HUES64 (cell line): ENCODE measurements at regions not wholly inside any gene's neighbourhood (a gene's known extent, or its start where the extent isn't known, plus 50 kb on each side); places are given as distances from the start of the nearest gene placed in this dataset.

Experiments
- H3K27ac ChIP-seq: 2 replicates; pipeline ENCODE4 v1.7.0; 2013; ENCODE audit warnings: low read depth, low read length, inconsistent platforms
- H3K27me3 ChIP-seq: 2 replicates; pipeline ENCODE4 v1.6.1; 2013; ENCODE audit warnings: mild to moderate bottlenecking, low read length; ENCODE audit not compliant: insufficient read depth
- H3K36me3 ChIP-seq: 2 replicates; pipeline ENCODE4 v1.6.1; 2013; ENCODE audit warnings: mild to moderate bottlenecking, low read length; ENCODE audit not compliant: insufficient read depth
- H3K4me1 ChIP-seq: 2 replicates; pipeline ENCODE4 v1.6.1; 2013; ENCODE audit warnings: mild to moderate bottlenecking, low read length, moderate library complexity; ENCODE audit not compliant: insufficient read depth
- H3K4me3 ChIP-seq: 2 replicates; pipeline ENCODE4 v1.5.1; 2013; ENCODE audit warnings: mild to moderate bottlenecking, low read length, moderate library complexity
- H3K9ac ChIP-seq: 2 replicates; pipeline ENCODE4 v1.6.1; 2013; ENCODE audit warnings: mild to moderate bottlenecking, low read depth, low read length
- H3K9me3 ChIP-seq: 2 replicates; pipeline ENCODE4 v1.6.1; 2013; ENCODE audit warnings: low read depth, low read length; ENCODE audit not compliant: insufficient read depth
- WGBS: fragments of 150-250, 120-280 bp; methylation state at CpG from one replicate; pipeline ENCODE4 v1.1.7; 2013; ENCODE audit warnings: missing lambda C conversion rate; 5-methylcytosine and 5-hydroxymethylcytosine counted together

DNA sequence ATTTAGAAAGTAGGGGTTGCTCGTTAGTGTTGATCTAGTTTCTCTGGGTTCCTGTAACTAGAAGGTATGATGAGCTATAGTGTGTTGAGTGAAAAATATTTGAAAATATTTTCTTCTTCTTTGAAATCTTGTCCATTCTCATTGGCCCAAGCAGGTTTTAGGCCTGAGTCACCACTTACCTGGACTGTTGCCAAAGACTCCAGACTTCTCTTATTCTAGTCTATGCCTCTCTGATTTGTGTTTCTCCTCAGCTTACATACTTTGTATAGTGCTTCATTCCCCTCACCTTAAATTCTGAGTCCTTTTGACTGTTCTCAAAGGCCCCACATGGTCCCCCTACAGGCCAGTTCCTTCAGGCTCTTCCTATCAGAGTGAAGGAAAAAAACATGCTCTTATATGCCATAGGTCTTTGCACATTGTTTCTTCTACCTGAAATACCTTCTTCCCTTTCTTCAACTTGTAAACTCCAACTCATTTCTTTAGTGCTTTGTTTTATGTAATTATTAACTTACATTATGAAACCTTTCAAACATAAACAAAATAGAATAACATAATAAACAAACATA is 258.2 kb downstream of the PPP1R2C start:
- Histone ChIP-seq H3K27ac (no peak overlapping the region), H3K27me3 (no peaks in the 10 kb centered on the region), H3K4me1 (no peaks in the 10 kb centered on the region), H3K4me3 (no peak overlapping the region), H3K9ac (no peak overlapping the region), H3K9me3 (no peaks in the 10 kb centered on the region), H3K36me3 (no peaks in the 10 kb centered on the region)
- 89% methylated on average over 1 of the region's 1 CpG for whole genome bisulfite sequencing

DNA sequence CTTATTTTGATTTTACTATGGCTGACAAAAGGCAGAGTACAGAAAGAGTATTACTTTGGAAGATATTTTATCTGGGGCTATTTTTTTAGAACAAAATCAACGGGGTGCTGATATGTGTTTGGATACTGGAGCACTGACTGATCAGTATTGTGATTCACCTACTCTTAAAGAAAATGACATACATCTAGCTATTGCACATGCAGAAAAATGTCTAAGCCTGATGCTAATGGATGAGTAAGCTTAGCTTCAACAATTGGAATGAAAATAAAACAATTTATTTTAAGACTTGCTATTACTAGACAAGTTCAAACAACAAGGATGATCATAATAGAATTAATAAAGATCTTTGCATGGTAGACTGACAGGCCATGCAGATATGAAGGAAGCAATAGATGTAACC is 262.0 kb downstream of the PPP1R2C start:
- Histone ChIP-seq H3K9me3 (no peaks in the 10 kb centered on the region), H3K27ac (no peak overlapping the region), H3K27me3 (no peaks in the 10 kb centered on the region), H3K4me1 (no peaks in the 10 kb centered on the region), H3K9ac (no peak overlapping the region), H3K36me3 (no peaks in the 10 kb centered on the region), H3K4me3 (no peak overlapping the region)
- 100% methylated on average over 1 of the region's 1 CpG for whole genome bisulfite sequencing

DNA sequence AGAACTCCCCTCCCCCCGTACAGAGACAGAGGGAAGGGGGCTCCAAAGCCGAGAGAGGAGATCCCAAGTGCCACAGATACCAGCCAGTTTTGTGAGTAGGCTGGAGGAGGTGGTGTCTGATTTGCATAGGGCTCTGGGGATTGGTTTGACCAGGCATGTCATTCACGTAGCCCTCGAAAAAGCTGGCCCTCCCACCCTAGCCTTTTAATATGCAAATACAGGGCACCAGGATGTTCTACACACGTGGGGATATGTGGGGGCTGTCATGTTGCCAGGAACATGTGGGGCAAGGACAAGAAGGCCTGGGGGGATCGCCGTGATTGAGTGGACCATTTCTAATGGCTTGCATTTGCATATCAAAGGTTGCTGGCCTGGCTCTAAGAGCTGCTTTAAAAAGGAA is 272.9 kb downstream of the PPP1R2C start:
- Histone ChIP-seq H3K27me3 (no peaks in the 10 kb centered on the region), H3K27ac (no peak overlapping the region), H3K4me3 (no peak overlapping the region), H3K9me3 (no peaks in the 10 kb centered on the region), H3K36me3 (no peaks in the 10 kb centered on the region), H3K9ac (no peak overlapping the region), H3K4me1 (no peaks in the 10 kb centered on the region)
- 25% methylated on average over 3 of the region's 7 CpGs for WGBS

DNA sequence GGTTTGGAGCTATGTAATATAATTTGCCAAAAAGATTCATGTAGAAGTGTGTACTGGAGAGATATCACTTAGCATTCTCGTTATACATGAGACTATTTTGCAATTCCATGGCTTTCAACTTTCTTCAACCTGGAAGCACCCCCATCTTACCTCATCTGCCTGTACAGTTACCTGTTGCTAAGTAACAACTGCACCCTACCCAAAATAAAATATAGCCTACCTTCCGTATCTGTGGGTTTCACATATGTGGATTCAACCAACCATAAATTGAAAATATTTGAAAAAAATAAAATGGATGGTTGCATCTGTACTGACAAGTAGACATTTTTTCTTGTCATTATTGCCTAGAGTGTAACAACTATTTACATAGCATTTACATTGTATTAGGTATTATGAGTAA is 278.3 kb downstream of the PPP1R2C start:
- WGBS, result 100% methylated on average over 1 of the region's 2 CpGs
- H3K27me3 ChIP-seq, result no peaks in the 10 kb centered on the region

DNA sequence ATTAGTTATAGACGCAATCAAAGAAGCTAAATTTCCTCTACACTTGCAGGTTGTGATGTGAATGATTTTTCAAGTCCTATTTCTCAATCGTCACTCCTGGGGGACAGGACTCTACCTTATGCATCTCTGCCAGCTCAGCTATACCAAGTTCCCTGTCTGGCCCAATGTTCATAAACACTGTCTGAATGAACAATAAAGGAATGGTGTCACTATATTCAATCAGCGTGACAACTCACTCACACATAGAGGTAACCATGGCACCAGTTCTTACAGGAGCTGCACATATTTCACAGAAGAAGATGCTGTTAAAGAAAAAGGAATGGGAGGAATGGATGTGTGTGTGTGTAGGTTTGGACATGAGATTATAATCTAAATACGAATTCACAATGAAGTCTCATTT is 280.6 kb downstream of the PPP1R2C start:
- 80% methylated on average over 2 of the region's 4 CpGs for WGBS
- Histone ChIP-seq H3K4me3 (no peak overlapping the region), H3K36me3 (no peaks in the 10 kb centered on the region), H3K4me1 (no peaks in the 10 kb centered on the region), H3K9ac (no peak overlapping the region), H3K27me3 (no peaks in the 10 kb centered on the region), H3K27ac (no peak overlapping the region), H3K9me3 (no peaks in the 10 kb centered on the region)

More for the DNA sequence above, 278.3 kb downstream of the PPP1R2C start:
- no peak overlapping the region for H3K9ac ChIP-seq
- no peaks in the 10 kb centered on the region for H3K4me1 ChIP-seq
- H3K4me3 ChIP-seq, result no peak overlapping the region
- H3K9me3 ChIP-seq, result no peaks in the 10 kb centered on the region
- H3K36me3 ChIP-seq, result no peaks in the 10 kb centered on the region
- H3K27ac ChIP-seq, result no peak overlapping the region

DNA sequence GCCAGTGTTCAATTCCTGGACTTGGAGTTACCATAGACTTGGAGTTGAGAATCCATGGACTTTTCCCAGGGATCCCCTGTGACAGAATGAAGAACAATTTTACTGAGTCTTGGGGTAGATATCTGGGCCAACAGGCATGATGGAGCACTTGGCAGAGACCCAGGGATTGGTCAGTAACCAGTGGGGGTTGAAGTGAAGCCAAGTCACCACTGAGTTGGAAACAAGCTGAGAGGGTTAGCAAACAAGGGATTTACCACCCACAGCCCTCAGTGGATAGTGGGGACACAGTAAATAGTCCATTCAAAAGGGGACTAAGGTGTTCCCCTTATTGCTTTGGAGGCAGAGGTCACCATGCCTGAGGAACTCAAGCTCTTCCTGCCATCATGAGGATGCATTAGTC is 281.7 kb downstream of the PPP1R2C start:
- H3K27me3 ChIP-seq, result no peaks in the 10 kb centered on the region
- no peaks in the 10 kb centered on the region for H3K4me1 ChIP-seq
- no peaks in the 10 kb centered on the region for H3K9me3 ChIP-seq
- no peak overlapping the region for H3K9ac ChIP-seq
- no peak overlapping the region for H3K27ac ChIP-seq
- no peaks in the 10 kb centered on the region for H3K36me3 ChIP-seq
- no peak overlapping the region for H3K4me3 ChIP-seq

DNA sequence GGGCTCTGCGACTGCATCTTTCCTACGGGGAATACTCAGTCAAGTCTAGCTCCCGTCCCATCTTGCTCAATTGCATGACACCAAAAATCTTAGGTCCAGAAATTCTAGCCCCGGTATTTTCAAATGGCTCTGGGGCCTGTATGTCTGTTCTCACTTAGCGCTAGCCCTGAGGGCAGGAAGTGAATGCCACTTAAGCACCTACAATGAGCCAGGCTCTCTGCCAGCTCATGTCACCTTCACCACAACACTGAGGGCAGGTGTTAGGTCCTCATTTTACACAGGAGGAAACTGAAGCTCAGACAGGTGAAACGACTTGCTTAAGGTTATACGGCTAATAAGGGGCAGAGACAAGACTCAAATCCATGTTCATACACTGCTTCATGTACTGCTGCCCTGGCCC is 282.8 kb downstream of the PPP1R2C start:
- H3K4me1 ChIP-seq, result no peaks in the 10 kb centered on the region
- H3K27ac ChIP-seq, result no peak overlapping the region
- H3K9ac ChIP-seq, result no peak overlapping the region
- no peaks in the 10 kb centered on the region for H3K27me3 ChIP-seq
- WGBS, result 96% methylated on average over 7 of the region's 7 CpGs
- no peak overlapping the region for H3K4me3 ChIP-seq
- H3K36me3 ChIP-seq, result no peaks in the 10 kb centered on the region
- H3K9me3 ChIP-seq, result no peaks in the 10 kb centered on the region

DNA sequence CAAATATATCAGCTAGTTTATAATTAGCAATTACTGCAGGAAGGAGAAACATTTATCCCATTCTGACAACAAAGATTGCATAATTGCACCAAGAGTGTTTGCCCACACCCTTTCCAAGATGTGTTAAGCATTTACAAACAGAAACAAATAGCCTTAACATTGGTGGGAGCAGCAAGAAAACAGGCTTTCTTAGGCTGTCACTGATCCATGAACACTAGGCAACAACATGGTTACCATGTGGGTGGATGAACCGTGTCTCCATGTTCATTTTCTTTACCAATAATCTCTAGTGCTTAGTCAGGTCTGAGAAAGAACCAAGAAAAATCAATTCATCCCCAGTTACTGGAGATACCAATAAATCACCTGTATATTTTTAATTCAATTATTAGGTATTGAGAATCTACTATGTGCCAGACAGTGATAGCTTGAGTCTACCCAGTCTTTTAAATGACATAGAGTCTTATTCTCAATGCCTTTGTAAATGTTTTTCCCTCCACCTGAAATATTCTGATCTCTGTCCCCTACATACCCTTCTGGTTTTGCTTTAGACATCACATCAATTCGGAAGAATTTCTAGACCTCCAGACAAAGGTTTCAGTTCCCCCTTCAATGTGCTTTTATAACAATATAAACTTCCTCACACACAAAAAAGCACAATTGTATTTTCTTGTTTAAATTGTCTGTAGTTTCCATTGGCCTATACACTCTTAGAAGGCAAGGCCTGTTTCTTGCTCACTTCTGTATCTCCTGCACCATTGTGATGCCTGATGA is 286.6 kb downstream of the PPP1R2C start:
- Histone ChIP-seq H3K4me1 (no peaks in the 10 kb centered on the region), H3K36me3 (no peaks in the 10 kb centered on the region), H3K4me3 (no peak overlapping the region), H3K9ac (no peak overlapping the region), H3K9me3 (no peaks in the 10 kb centered on the region), H3K27ac (no peak overlapping the region), H3K27me3 (no peaks in the 10 kb centered on the region)
- 89% methylated on average over 2 of the region's 2 CpGs for WGBS

DNA sequence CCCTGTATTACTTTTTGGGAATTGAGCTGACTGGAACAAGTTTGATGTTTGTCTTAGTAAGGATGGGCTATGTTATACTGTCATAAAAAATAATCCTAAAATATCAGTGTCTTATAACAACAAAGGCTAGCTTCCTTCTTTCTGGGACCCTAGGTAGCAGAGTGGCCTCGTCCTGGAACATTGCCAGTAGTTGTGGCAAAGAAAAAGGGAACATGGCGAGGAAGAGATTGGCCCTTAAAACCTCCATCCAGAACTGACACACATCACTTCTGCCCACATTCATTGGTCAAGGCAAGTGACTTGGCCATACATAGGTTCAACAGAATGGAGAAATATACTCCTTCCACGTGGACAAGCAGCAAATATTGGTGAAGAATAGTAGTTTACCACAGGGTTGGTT is 287.9 kb downstream of the PPP1R2C start:
- Histone ChIP-seq H3K27ac (no peak overlapping the region), H3K4me1 (no peaks in the 10 kb centered on the region), H3K9me3 (no peaks in the 10 kb centered on the region), H3K36me3 (no peaks in the 10 kb centered on the region), H3K27me3 (no peaks in the 10 kb centered on the region), H3K4me3 (no peak overlapping the region), H3K9ac (no peak overlapping the region)
- 100% methylated on average over 2 of the region's 3 CpGs for WGBS

DNA sequence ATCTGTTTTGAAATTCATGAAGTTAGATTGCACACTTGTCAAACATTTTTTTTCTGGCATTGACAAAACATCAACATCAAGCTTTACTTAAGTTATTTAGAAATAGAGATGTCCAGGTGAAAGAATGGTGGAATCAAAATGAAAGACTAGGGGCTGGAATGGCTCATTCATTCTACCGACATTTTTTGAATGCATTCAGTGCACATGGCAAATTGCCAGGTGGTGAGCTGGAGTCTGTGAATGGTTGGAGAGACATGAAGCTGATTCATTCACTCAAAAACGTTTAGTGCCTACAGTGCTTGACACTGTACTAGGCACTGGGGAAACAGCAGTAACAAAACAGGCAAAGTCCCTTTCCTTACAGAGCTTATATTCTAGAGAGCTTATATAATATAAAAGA is 292.4 kb downstream of the PPP1R2C start:
- Histone ChIP-seq H3K9me3 (no peaks in the 10 kb centered on the region), H3K4me1 (no peaks in the 10 kb centered on the region), H3K27me3 (no peaks in the 10 kb centered on the region), H3K36me3 (no peaks in the 10 kb centered on the region), H3K4me3 (no peak overlapping the region), H3K27ac (no peak overlapping the region), H3K9ac (no peak overlapping the region)
- WGBS, result 86% methylated on average over 2 of the region's 2 CpGs

DNA sequence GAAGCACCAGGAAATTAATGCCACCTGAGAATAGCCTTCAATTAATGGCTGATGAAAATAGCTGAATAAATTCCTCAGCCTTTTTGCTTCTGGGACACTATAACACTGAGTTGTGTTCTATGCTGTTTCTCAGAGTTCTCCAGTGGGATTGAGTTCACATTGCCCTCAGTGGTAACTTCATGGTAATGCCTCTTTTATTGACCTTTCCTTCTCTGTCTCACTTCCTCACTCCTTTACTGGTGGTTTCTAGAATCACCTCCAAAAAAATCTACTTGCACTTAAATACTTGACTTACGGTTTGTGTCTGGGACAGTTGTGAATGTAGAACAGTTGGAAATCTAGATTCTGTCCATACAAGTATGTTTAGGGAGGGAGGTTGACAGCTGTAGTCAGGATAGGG is 293.7 kb downstream of the PPP1R2C start:
- 93% methylated on average over 1 of the region's 1 CpG for WGBS
- no peaks in the 10 kb centered on the region for H3K27me3 ChIP-seq
- H3K36me3 ChIP-seq, result no peaks in the 10 kb centered on the region

DNA sequence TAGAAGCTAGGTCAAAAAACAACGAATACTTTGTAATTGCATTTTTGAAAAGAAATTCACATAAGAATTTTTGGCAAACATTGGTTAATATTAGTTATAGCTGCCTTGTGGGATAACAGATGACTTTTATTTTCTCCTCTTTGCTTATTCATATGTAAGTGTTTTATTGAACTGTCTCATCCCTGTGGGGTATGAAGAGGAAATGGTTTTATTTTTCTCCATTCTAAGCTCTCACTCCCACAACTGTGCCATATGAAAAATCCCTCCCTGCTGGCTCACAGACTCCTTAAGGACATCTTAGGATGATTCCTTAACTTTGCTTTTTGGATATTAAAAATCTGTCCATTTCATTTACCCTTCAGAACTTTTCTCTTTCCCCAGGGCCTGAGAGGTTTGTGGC is 300.6 kb downstream of the PPP1R2C start:
- Histone ChIP-seq H3K27me3 (no peaks in the 10 kb centered on the region), H3K36me3 (no peaks in the 10 kb centered on the region), H3K4me3 (no peak overlapping the region), H3K4me1 (no peaks in the 10 kb centered on the region), H3K9ac (no peak overlapping the region), H3K9me3 (0 out of 2 replicates have a peak, but pooled peaks cover 3% of the 10 kb centered on the region), H3K27ac (no peak overlapping the region)
- no CpG with 5 or more reads among the region's 1 CpG for WGBS

More for the DNA sequence above, 293.7 kb downstream of the PPP1R2C start:
- no peak overlapping the region for H3K27ac ChIP-seq
- H3K9me3 ChIP-seq, result no peaks in the 10 kb centered on the region
- no peaks in the 10 kb centered on the region for H3K4me1 ChIP-seq
- H3K9ac ChIP-seq, result no peak overlapping the region
- H3K4me3 ChIP-seq, result no peak overlapping the region
